T47D (cell line): ENCODE measurements at regions not wholly inside any gene's neighbourhood (a gene's known extent, or its start where the extent isn't known, plus 50 kb on each side); places are given as distances from the start of the nearest gene placed in this dataset.
"Not testable (repeated sequence)": the region's sequence is repeated elsewhere in the genome, so short reads cannot be mapped to it uniquely, and the experiment has no call there.

Experiments used
- DNase-seq, 2 experiments: peaks; one replicate each; pipeline versions ENCODE4 v3.0.0 to v3.0.0-alpha.2; 2011 to 2012; ENCODE audit warnings: low read depth in 1 of 2, low spot score in 1 of 2
- JUND ChIP-seq: IDR thresholded peaks from 2 replicates; pipeline ENCODE4 v1.6.1; 2012; ENCODE audit warnings: low read depth
- in situ Hi-C: cut with HindIII; loops from 2 replicates; pipeline ENCODE4 v1.10.0; 2016; ENCODE audit warnings: low sequenced_read_pairs, low pct_unique_long_range_greater_than_20kb

DNA sequence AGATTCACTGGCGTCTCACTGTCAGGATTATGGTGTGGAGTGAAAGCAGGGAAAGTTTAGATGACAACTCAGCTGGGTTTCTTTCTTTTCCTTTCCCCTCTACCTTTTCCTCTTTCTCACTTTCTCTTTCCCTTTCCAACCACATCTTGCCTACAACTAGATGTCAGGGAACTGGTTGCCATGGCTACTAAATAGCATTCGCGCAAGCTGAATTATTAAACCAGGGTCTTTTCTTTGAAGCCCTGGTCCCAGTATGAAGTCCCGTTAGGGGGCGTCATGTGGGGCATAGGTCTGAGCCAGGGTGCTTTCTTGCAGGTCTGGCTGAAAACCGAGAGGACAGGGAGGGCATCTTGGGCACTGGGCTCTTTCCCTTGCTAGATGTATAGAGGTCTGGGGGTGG is 168.4 kb upstream of the CACNA1E start:
- DNase-seq, result no peak

DNA sequence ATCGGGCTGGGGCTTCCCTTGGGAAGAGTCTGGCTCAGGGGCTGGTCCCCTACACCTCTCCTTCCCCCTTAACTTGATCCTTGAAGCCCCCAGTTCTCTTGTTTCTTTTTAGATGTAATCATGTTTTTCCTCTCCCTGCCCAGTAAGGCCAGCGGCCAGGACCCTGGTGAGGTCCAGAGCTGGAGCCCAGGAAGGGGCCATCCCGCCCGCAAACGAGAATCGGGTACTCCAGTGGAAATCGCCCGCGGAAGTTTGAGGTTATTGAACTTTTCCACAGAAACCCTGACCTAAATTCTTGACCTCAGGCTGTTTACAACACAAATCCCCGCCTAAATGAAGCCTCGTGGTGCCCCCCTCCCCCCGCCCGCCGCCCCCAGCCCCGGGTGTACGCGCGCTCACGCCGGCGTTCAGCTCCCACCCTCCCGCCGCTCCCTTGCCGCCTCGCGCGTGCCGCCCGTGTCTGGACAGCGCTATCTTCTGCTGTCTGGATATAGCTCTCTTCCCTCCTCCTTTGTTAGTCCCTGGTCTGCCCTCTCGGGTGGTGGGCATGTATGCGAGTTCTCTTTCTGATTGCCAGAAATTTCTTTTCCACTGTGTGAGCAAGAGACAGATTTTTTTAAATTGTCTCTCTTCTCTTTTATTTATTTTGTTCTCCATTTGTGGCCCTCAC is 165.9 kb upstream of the CACNA1E start:
- no peak for DNase-seq
- TF ChIP-seq JUND, result no peak
- in situ Hi-C loops, result no loop called here

More for the DNA sequence above, 168.4 kb upstream of the CACNA1E start:
- no peak for TF ChIP-seq JUND
- in situ Hi-C loops, result no loop called here

DNA sequence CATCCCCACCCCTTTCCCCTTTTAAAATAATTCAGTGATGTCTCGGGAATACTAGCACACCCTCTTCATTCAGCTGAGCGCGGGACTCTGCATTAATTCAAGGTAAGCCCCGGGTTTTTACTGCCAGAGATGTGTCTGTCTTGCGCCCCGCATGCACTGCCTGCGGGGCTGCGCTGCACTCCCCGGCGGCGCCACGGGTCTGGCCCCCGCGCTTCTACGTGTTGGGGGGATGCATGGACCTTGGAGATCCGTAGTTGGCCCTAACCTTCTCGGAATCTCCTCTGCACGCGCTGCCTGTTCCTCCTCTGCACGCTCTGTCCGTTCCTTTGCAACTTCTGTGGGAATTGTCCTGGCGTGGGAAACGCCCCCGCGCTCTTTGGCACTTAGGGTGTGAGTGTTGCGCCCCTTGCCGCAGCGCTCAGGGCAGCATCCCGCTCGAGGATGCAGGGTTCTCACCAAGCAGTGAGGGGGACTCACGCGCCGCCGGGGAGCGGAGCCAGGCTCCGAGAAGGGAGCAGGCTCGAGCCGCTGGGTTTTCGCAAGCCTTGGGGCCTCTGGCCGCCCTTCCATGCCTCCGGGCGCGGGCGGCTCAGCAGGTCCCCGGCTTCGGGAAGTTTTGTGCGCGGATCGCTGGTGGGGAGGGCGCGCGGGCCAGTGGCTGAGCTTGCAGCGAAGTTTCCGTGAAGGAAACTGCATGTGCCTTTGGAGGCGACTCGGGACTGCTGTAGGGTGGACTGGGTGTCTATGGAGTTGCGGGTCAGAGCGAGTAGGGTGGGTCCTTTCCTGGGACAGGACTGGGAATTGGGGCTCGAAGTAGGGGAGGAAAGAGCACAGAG is 165.1 kb upstream of the CACNA1E start:
- TF ChIP-seq JUND, result no peak
- no peak for DNase-seq
- in situ Hi-C loops, result no loop called here

DNA sequence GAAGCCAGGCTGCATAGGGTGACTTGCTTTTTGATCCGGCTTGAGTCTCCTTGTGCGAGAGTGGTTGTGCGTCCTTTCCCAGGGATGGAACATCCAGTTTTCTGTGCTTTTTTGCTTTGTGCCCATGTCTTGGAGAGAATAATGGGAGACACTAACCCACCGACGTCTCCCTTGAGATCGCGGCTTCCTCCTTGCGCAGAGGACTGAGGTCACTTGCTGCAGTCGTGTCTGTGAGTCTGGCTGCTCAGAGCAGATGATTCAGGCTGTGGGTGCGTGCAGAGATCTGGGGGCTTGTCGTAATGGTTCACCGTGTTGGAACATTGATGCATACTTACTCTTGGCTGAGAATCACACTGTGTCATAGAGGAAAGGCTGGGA is 164.5 kb upstream of the CACNA1E start:
- TF ChIP-seq JUND, result no peak
- DNase-seq, result no peak
- in situ Hi-C loops, result no loop called here

DNA sequence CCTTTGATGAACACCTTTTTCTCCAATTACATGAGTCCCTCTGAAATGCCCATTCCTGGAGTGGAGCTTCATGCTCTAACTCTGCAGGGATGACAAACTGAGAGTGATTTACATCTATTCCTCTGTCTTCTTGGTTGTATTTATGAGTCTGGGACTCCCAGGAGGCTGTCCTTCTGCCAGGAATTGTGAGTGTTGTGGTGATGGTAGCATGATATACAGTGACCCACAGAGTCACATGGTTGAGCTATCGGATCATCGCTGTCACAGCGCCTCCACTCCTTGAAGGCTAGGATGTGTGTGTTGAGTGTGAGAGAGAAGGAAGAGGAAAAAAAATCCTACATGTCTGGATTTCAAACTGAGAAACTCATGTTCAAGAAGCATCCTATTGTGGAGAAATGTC is 163.4 kb upstream of the CACNA1E start:
- TF ChIP-seq JUND, result no peak
- no peak for DNase-seq
- in situ Hi-C loops, result no loop called here

DNA sequence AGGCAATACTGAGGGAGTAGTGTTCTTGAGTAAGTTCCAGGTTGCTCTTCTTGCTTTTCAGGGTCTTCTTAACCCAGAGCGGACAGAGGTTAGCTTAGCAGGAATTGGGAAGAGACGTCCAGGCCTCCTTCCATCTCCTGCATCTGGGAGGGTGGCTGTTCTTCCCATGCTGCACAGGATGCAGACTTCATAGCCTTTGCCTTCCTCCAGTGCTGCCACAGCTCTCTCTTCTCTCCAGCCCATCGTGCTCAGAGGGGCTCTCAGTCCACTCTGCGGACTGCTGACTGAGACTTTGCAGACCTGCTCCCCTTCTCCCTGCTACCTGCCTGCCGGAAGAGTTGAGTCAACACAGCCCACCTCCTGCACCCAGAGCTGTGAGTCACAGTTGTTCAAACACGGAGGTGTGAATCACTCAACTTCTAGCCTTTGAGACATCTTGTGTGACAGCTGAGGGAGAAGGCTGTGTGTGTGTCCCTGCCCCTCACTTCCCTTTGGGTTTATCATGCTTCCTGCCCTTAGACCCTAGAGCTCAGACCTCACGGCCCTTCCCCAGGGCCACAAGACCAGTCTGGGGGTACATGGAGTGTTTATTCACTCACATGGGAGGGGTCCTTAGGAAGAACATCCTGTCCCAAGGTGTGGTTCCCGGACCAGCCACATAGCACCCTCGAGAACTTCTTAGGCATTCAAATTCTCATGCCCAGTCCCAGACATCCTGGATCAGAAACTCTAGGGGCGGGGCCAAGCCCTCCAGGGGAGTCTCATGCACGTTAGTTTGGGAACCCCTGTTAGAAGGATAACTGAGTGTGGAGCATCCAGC is 158.3 kb upstream of the CACNA1E start:
- no peak for DNase-seq
- in situ Hi-C loops, result no loop called here
- no peak for TF ChIP-seq JUND

DNA sequence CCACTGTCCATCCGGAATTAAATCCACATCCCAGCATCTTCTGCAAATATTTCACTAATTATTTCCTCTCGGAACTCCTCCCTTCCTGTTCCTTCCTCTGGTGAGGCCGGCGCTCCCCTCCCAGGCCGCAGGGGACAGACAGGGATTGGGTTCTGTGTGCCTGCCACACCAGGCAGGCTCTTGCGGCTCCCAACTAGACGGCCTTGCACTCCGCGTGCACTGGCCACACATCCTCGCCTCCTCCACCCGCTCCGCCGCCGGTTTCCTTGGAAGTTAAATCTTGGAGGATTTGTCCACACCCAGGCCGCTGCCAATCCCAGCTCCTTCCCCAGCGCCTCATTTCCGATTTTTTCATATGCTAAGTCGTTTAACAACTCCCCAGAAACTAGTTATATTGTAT is 157.6 kb upstream of the CACNA1E start:
- in situ Hi-C loops, DNase-seq: not testable (repeated sequence)

DNA sequence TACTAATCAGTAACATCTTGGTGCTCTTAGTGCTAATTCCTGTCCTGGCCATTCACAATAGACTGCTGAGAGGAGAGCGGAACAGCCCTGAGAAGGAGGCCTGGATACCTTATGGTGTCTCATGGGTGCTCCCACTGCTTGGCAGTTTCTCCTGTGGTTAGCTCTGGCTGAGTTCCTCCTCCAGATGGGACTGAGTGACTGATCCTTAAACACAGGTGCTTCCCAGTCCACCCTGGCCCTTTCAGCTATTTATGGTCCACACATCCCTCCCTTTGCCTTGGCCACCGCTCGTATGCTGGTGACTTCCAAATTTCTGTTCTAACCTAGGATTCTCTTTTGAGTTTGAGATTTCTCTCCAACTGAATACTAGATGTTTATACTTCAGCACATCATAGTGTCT is 157.0 kb upstream of the CACNA1E start:
- in situ Hi-C loops, result no loop called here
- no peak for TF ChIP-seq JUND
- no peak for DNase-seq

DNA sequence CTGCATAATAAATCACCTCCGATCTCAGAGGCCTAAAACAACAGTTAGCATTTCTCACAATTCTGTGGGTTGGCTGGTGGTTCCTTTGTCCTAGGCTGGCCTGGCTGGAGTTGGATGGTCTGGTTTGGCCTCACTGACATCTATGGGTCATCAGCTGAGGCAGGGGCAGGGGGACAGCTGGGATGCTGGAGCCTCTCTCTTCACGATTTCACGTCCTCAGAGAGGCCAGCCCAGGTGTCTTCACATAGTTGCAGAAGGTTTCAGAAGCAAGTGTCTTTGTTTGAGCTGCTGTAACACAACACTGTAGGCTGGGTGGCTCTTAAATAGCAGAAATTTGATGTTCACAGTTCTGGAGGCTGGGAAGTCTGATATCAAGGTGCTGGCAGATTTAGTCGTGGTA is 155.5 kb upstream of the CACNA1E start:
- in situ Hi-C loops, result no loop called here
- DNase-seq, result no peak
- no peak for TF ChIP-seq JUND

DNA sequence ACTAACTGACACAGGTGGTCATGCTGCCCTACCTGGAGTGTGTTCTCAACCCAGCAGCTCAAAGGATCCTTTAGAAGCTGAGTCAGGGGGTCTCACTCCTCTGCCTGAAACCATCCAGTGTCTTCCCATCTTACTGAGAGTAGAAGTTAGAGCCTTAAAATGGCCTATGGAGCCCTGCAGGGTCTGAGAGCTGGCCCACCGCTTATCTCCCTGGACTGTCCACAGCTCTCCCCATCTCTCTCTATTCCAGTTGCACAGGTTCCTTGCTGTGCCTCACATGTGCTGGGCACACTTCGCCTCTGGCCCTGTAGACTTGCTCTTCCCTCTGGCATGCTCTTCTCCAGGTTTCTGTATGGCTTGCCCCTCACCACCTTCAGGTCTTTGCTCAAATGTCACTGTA is 148.6 kb upstream of the CACNA1E start:
- in situ Hi-C loops, result no loop called here
- DNase-seq, result no peak
- no peak for TF ChIP-seq JUND

DNA sequence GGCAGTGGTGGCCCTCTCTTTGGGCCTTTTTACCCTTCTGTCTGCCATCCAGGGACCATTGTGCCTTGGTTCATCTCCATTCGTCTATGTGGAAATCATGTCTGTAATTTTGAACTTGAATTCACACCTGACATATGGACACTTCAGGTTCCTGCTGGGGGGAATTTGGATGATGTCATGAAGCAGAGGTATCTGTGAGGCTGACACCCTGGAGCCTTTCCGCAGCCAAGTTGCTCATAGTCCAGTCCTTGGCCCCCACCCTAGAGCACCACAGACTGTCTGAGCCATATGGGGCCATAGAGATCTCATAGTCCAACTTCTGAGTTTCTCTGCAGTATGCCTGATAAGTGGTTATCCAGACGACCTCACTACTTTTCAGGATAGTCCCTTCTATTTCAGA is 147.7 kb upstream of the CACNA1E start:
- DNase-seq, result no peak
- no peak for TF ChIP-seq JUND
- in situ Hi-C loops, result no loop called here

DNA sequence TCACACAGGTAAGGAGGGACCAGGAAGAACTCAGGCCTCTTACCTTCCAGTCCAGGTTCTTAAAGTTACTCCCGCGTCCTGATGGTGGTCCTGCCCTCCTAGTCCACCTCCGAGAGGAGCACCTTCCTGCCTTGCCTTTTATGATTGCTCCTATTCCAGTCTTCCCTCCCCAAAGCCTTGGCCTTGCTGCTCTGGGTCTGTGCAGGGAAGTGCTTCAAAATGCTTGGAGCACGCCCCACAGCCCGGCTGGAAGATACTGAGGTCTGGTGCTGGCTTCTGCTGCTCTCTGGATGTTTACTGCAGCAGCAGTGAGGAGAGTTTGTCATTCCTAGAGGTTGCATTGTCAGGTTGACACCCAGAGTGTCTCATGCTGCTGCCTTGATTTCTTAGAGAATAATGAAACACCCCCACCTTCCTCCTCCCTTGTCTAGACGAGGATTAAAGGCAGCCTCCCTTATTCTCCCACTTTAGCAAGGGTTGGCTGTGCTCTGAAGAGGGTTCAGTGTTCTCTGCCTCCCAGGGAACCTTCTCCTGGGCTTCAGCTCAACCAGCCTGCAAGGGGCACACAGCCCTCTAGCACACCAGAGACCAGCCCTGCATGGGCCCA is 142.2 kb upstream of the CACNA1E start:
- DNase-seq, result no peak
- in situ Hi-C loops, result no loop called here
- no peak for TF ChIP-seq JUND
